ENCODE measurements at regions not wholly inside any gene's neighbourhood (a gene's known extent, or its start where the extent isn't known, plus 50 kb on each side); places are given as distances from the start of the nearest gene placed in this dataset.
"Not testable (repeated sequence)": the region's sequence is repeated elsewhere in the genome, so short reads cannot be mapped to it uniquely, and the experiment has no call there.

- no peak overlapping the region for H3K27ac ChIP-seq
- peaks cover 15% of the 10 kb centered on the region for H3K27me3 ChIP-seq (ENCODE audit: insufficient read depth, low read depth, severe bottlenecking)
- DNase-seq = no peak
- H3K9me3 ChIP-seq (ENCODE audit: severe bottlenecking) = no peaks in the 10 kb centered on the region
- TF ChIP-seq CTCF (IDR thresholded peaks at IDR 0.05; ENCODE audit: low read depth, low read length) = no peak
- no peaks in the 10 kb centered on the region for H3K36me3 ChIP-seq
- no peak overlapping the region for H3K4me3 ChIP-seq (ENCODE audit: low read depth, low read length)
Observed at GRCh38 chr14:40986655-40987054, 620.0 kb upstream of the LRFN5 start.

- no peaks in the 10 kb centered on the region for H3K9me3 ChIP-seq (ENCODE audit: severe bottlenecking)
- TF ChIP-seq CTCF (IDR thresholded peaks at IDR 0.05; ENCODE audit: low read depth, low read length) = no peak
- H3K36me3 ChIP-seq = no peaks in the 10 kb centered on the region
- H3K27me3 ChIP-seq (ENCODE audit: insufficient read depth, low read depth, severe bottlenecking) = peaks cover 15% of the 10 kb centered on the region
- H3K27ac ChIP-seq = no peak overlapping the region
- DNase-seq = no peak
- no peak overlapping the region for H3K4me3 ChIP-seq (ENCODE audit: low read depth, low read length)
Observed at GRCh38 chr14:40985584-40985983, 621.1 kb upstream of the LRFN5 start.

- H3K9me3 ChIP-seq (ENCODE audit: severe bottlenecking) = no peaks in the 10 kb centered on the region
Observed at GRCh38 chr14:40983604-40984003, 623.1 kb upstream of the LRFN5 start.

GRCh38 chr14:40981247-40981646, 625.4 kb upstream of the LRFN5 start:
- DNase-seq = no peak
- Histone ChIP-seq H3K4me3 (ENCODE audit: low read depth, low read length) (no peak overlapping the region), H3K27me3 (ENCODE audit: insufficient read depth, low read depth, severe bottlenecking) (peaks cover 17% of the 10 kb centered on the region), H3K27ac (no peak overlapping the region), H3K9me3 (ENCODE audit: severe bottlenecking) (no peaks in the 10 kb centered on the region), H3K36me3 (no peaks in the 10 kb centered on the region)
- TF ChIP-seq CTCF (IDR thresholded peaks at IDR 0.05; ENCODE audit: low read depth, low read length) = no peak

More at GRCh38 chr14:40983604-40984003, 623.1 kb upstream of the LRFN5 start:
- Histone ChIP-seq H3K4me3 (ENCODE audit: low read depth, low read length) (no peak overlapping the region), H3K27ac (no peak overlapping the region), H3K27me3 (ENCODE audit: insufficient read depth, low read depth, severe bottlenecking) (peaks cover 21% of the 10 kb centered on the region), H3K36me3 (no peaks in the 10 kb centered on the region)
- DNase-seq = no peak
- no peak for TF ChIP-seq CTCF (IDR thresholded peaks at IDR 0.05; ENCODE audit: low read depth, low read length)

GRCh38 chr14:40960257-40960656, 646.4 kb upstream of the LRFN5 start:
- H3K9me3 ChIP-seq (ENCODE audit: severe bottlenecking); H3K27ac ChIP-seq: not testable (repeated sequence)

GRCh38 chr14:40955131-40955505, 651.6 kb upstream of the LRFN5 start:
- Histone ChIP-seq H3K4me3 (ENCODE audit: low read depth, low read length) (no peak overlapping the region), H3K36me3 (no peaks in the 10 kb centered on the region), H3K27ac (no peak overlapping the region), H3K9me3 (ENCODE audit: severe bottlenecking) (no peaks in the 10 kb centered on the region), H3K27me3 (ENCODE audit: insufficient read depth, low read depth, severe bottlenecking) (peaks cover 23% of the 10 kb centered on the region)
- DNase-seq = no peak
- no peak for TF ChIP-seq CTCF (IDR thresholded peaks at IDR 0.05; ENCODE audit: low read depth, low read length)

More at GRCh38 chr14:40960257-40960656, 646.4 kb upstream of the LRFN5 start:
- H3K4me3 ChIP-seq (ENCODE audit: low read depth, low read length); H3K36me3 ChIP-seq; DNase-seq: not testable (repeated sequence)
- H3K27me3 ChIP-seq (ENCODE audit: insufficient read depth, low read depth, severe bottlenecking) = peaks cover 22% of the 10 kb centered on the region

GRCh38 chr14:40954448-40955130, 652.1 kb upstream of the LRFN5 start:
- H3K4me3 ChIP-seq (ENCODE audit: low read depth, low read length); DNase-seq; H3K9me3 ChIP-seq (ENCODE audit: severe bottlenecking); H3K36me3 ChIP-seq; H3K27ac ChIP-seq: not testable (repeated sequence)
- H3K27me3 ChIP-seq (ENCODE audit: insufficient read depth, low read depth, severe bottlenecking) = peaks cover 20% of the 10 kb centered on the region

All from WERI-Rb-1 (cell line).